DLD1 (cell line): ENCODE measurements at regions not wholly inside any gene's neighbourhood (a gene's known extent, or its start where the extent isn't known, plus 50 kb on each side); places are given as distances from the start of the nearest gene placed in this dataset.

Source experiments
- in situ Hi-C: cut with HindIII; loops from 2 replicates; pipeline ENCODE4 v1.10.0; 2017; ENCODE audit warnings: low sequenced_read_pairs

DNA sequence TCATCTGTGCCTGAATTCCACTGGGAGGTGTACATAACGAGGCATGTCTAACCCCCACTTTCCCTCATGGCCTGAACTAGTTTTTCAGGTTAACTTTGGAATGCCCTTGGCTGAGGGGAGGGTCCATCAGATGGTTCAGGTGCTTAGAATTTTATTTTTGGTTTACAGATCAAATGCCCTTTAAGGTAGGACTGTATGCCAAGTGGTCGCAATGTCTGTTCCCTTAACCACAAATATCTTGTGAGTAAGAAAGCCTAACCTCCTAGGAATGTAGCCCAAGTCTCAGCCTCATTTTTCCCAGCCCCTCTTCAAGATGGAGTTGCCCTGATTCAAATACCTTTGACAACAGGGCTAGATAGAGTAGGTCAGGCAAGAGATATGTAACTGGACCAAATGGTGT lies 78.4 kb downstream of the RNASET2 start:
- in situ Hi-C loops, result no loop called here

- in situ Hi-C loops, result no loop called here
Observed at GRCh38 chr6:166877349-166877748, 79.0 kb downstream of the RNASET2 start.

DNA sequence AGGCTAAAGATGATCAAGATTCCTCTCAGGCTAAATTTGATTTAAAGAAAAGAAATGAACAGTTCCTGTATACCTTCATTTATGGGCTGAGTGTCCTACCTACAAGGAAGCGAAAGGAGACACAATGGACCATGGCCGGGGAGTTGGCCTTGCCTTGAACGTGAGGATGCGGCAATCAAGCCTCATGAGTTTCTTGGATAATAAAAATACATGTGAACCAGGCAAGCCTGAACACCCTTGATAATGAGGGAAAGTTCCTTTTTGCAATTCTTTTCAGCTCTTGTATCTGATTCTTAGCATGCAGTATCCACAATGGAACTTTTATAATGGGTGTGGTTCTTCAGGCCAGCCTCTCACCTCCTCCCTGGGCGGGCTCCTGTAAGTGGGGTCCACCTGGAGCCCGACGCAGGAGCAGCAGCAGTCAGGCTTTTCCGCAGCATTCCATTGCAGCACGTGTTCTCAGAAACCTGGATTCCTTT lies 83.8 kb downstream of the RNASET2 start:
- in situ Hi-C loops, result no loop called here

- in situ Hi-C loops, result no loop called here
Observed at GRCh38 chr6:166870602-166871208, 85.6 kb downstream of the RNASET2 start.

DNA sequence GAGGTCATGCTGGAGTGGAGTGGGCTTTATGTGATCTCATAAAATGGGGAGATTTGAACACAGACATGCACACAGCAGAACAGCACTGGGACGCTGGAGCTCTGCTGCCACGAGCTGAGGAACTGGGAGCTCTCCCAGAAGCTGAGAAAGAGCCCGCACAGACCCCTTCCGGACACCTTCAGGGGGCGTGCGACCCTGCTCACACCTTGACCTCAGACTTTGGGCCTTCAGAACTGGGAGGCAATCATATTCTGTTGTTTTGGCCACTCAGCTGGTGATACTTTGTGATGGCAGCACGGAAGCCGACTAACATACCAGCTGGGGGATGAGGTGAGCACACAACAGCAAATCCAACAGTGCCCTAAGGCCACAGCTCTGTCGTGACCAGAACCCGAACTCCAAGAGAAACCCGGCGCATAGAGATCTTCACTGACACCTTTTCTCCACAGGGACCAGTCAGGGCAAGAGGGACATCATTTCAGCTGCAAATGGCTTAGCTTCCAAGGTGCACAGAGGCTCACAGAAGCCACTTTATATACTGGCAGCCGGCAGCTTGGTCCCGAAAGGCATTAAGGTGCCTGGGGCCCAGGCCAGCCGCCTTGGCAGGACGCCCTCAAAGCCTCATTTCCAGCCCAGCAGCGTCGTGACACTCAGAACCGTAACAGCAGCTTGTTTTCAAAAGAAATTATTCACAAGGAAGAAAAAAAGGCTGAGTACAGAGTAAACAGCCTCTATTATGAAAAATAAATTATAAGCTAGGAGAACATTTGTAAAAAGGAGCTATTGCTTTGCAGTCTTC lies 89.3 kb downstream of the RNASET2 start:
- in situ Hi-C loops, result no loop called here

GRCh38 chr6:166864333-166864732 lies 92.0 kb downstream of the RNASET2 start:
- in situ Hi-C loops, result no loop called here

DNA sequence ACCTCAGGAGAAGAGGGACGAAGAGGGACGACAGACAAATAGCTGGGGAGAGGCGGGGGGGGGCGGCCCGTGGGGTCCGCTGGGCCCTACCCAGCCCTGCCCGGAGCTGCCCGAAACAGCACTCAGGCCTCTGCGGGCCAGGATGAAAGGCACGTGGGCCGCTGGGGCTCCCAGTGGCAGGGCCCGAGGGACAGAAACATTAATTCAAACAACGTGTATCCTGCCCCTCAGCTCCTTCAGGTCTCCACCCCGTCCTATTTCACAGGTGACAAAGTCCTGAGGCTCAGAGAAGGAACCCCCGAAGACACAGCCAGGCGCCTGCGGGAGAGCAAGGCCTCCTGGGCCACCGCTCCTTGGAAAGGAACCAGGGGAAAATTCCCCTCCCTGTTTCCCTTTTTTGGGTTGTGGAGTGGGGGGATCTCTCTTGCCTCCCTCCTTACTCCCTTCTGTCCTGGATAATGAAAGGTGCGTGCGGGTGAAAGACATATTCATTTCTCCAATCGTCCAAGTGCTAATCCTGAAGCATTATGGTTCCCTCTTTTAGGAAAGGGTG lies 93.3 kb downstream of the RNASET2 start:
- in situ Hi-C loops, result no loop called here

DNA sequence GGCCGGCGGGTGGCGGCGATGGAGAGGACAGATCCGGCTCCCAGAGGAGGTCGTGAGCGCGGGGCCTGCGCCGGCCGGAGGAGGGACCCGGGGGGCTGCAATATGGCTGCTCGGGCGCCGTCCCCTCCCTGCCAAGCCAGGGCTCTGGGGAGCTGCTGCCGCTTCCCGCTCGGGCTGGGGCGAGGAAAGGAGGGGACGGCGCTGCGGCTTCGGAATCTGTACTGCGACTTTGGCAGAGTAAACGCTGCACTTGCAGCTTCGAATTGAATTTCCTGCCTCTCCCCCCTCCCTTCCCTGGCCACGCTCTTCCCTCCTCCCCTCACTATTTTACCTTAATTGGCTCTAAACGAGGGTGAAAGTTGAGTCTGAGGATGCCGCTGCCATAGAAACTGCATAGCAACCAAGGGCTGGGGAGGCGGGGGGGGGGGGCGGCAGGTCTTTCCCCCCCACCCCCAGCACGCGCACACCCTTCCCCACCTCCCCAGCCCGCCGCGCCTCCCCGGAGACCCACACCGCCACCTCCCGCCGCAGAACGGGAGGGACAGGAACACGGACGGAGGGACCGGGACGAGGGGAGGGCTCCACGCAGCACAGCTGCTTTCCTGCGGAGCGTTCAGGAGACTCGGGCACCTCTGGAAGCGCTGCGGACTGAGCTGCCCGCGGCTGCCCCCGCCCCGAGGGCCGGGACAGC lies 93.9 kb downstream of the RNASET2 start:
- in situ Hi-C loops, result no loop called here

DNA sequence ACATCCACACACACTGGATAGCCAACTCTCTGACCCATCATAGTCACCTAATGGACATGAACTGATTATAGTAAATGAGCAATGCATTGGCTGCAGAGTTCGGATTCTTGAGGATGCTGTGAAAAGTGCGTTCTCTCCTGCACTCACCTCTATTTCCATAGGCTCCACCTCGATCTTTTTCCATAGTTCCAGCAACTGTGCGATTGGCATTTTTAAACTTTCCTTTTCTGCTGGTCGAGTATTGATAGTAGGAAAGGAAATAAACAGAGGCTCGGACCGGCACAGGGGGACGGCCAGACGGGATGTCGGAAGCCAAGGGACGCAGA lies 94.4 kb downstream of the RNASET2 start:
- in situ Hi-C loops, result no loop called here

GRCh38 chr6:166861304-166861703 lies 95.0 kb downstream of the RNASET2 start:
- in situ Hi-C loops, result no loop called here

- in situ Hi-C loops, result no loop called here
Observed at GRCh38 chr6:166860392-166860791, 96.0 kb downstream of the RNASET2 start.

GRCh38 chr6:166855416-166855815 lies 100.9 kb downstream of the RNASET2 start:
- in situ Hi-C loops, result no loop called here

- in situ Hi-C loops, result no loop called here
Observed at GRCh38 chr6:166853371-166854325, 102.7 kb downstream of the RNASET2 start.

GRCh38 chr6:166852451-166852975 lies 103.8 kb downstream of the RNASET2 start:
- in situ Hi-C loops, result no loop called here

GRCh38 chr6:166851911-166852310 lies 104.4 kb downstream of the RNASET2 start:
- in situ Hi-C loops, result no loop called here

- in situ Hi-C loops, result no loop called here
Observed at GRCh38 chr6:166851426-166851825, 104.9 kb downstream of the RNASET2 start.

GRCh38 chr6:166850677-166851076 lies 105.7 kb downstream of the RNASET2 start:
- in situ Hi-C loops, result no loop called here

GRCh38 chr6:166849749-166850183 lies 106.6 kb downstream of the RNASET2 start:
- in situ Hi-C loops, result no loop called here

DNA sequence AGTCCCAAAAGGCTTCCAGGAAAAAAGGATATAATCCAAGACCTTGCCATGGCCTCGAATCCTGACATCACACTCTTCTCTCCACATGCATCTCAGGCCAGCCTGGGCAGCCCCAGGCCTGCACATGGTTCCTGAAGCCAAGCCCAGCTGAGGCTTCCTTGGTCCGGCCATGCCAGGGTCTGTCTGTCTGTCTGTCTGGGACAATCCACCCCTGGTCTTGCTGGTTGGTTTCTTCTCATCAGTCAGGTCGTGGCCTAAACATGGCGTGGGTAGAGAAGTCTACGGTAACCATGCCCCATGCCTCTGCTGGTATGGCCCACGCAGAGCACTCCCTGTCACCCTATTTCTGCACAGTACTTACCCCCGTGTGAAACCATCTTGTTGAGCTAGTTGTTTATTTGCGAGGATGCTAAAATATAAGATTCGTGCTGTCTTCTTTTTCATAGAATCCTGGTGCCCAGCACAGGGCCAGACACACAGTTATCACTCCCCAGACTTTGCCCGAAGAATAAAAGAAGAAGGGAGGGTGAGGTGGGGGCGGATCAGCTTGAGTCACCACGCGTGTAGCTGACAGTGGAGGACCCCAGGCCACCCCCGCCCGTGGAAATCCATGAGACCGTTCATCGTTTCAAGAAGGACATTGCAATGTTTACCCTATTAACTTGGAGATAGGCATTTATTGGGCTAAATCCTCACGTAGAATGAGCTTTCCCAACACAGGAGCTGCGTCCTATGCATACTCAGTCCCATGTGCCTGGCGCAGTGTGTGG lies 107.2 kb downstream of the RNASET2 start:
- in situ Hi-C loops, result no loop called here
